T-helper 1 cell treated with Interleukin-12 subunit alpha and Interleukin-12 subunit beta and Interleukin-4 antibody, amounts not matched to agents 30 μg/mL and 1 μg/mL, for 36 hours (primary cell): ENCODE measurements at regions not wholly inside any gene's neighbourhood (a gene's known extent, or its start where the extent isn't known, plus 50 kb on each side); places are given as distances from the start of the nearest gene placed in this dataset.
A peak's percentile ranks its signal among the peaks of the same experiment; 100 is the strongest.
"Not testable (repeated sequence)": the region's sequence is repeated elsewhere in the genome, so short reads cannot be mapped to it uniquely, and the experiment has no call there.

Experiments
- H3K27ac Mint-ChIP-seq: one replicate; pipeline ENCODE4 v1.8.0; 2021; ENCODE audit warnings: mild to moderate bottlenecking, mixed read lengths
- H3K27me3 Mint-ChIP-seq: one replicate; pipeline ENCODE4 v1.8.0; 2021; ENCODE audit warnings: low read depth, mixed read lengths
- H3K36me3 Mint-ChIP-seq: one replicate; pipeline ENCODE4 v1.8.0; 2021; ENCODE audit warnings: low read depth, mixed read lengths
- H3K4me1 Mint-ChIP-seq: one replicate; pipeline ENCODE4 v1.8.0; 2021; ENCODE audit warnings: low read depth, mixed read lengths
- H3K4me3 Mint-ChIP-seq: one replicate; pipeline ENCODE4 v1.8.0; 2021; ENCODE audit warnings: mild to moderate bottlenecking, moderate library complexity, mixed read lengths
- H3K9me3 Mint-ChIP-seq: one replicate; pipeline ENCODE4 v1.8.0; 2021; ENCODE audit warnings: mixed read lengths

DNA sequence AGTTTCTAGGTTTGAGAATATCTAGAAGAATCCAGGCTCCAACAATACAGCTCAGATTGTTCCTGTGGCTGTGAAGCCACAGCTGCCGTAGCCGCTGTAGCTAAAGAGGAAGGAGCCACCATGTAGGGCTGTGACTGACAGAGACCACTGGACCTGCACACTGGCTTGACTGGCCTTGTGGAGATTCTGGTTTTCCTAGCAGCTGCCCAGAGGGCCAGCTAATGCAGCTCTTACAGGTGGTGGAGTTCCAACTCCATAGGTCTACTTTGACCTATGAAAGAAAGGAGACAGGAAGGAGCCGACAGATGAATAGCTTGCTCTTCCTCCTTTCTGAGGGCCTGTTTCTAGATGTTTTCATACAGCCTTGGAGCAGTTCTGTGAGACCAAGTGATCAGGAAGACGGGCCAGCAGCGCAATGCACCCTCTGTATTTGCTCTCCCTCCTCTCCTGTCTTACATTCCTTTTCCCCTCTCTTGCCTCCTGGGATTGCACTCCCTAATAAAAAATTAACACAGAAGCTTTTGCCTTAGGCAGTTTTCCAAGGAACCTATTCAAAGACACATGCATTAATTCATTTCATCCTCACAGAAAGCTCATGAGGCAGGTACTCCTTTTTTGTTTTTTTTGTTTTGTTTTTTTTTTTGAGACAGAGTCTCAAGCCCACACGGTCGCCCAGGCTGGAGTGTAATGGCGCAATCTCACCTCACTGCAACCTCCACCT lies 51.8 kb upstream of the MYB start:
- H3K4me1 Mint-ChIP-seq, result peaks cover 44% of the 10 kb centered on the region
- H3K27ac Mint-ChIP-seq, result peak overlapping the region; percentile 98
- H3K36me3 Mint-ChIP-seq, result peaks cover 11% of the 10 kb centered on the region
- no peak overlapping the region for H3K4me3 Mint-ChIP-seq
- H3K27me3 Mint-ChIP-seq, result no peaks in the 10 kb centered on the region
- peaks cover 9% of the 10 kb centered on the region for H3K9me3 Mint-ChIP-seq

GRCh38 chr6:135128268-135128914 lies 52.7 kb upstream of the MYB start:
- H3K36me3 Mint-ChIP-seq, result peaks cover 9% of the 10 kb centered on the region
- H3K27ac Mint-ChIP-seq, result peak overlapping the region; percentile 98
- H3K4me1 Mint-ChIP-seq, result peaks cover 40% of the 10 kb centered on the region
- H3K27me3 Mint-ChIP-seq, result no peaks in the 10 kb centered on the region
- peaks cover 9% of the 10 kb centered on the region for H3K9me3 Mint-ChIP-seq
- H3K4me3 Mint-ChIP-seq, result peak overlapping the region; percentile 67

DNA sequence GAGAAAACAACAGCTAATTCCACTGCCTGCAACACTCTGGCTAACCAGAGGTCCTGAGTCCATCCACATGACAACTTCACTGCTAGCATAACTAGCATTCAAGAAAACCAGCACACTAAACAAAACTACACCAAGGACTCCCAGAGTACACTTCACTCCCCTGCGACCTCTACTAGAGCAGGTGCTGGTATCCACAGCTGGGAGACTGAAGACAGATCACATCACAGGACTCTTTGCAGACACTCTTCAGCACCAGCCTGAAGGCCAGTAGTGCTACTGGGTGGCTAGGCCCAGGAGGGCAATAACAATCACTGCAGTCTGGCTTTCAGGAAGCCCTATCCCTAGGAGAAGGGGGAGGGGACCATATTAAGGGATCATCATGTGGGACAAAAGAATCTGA lies 54.4 kb upstream of the MYB start:
- Mint-ChIP-seq H3K4me3 (no peak overlapping the region), H3K27ac (peak overlapping the region; percentile 2), H3K27me3 (no peaks in the 10 kb centered on the region), H3K36me3 (peaks cover 9% of the 10 kb centered on the region), H3K9me3 (peaks cover 9% of the 10 kb centered on the region), H3K4me1 (peaks cover 34% of the 10 kb centered on the region)

- Mint-ChIP-seq H3K27me3 (no peaks in the 10 kb centered on the region), H3K9me3 (peaks cover 9% of the 10 kb centered on the region), H3K4me1 (peaks cover 39% of the 10 kb centered on the region), H3K36me3 (peaks cover 9% of the 10 kb centered on the region), H3K4me3 (no peak overlapping the region), H3K27ac (no peak overlapping the region)
Observed at GRCh38 chr6:135126034-135126433, 55.1 kb upstream of the MYB start.

GRCh38 chr6:135121434-135121833 lies 59.7 kb upstream of the MYB start:
- Mint-ChIP-seq H3K36me3 (peaks cover 8% of the 10 kb centered on the region), H3K4me1 (peaks cover 36% of the 10 kb centered on the region), H3K9me3 (peaks cover 5% of the 10 kb centered on the region), H3K27ac (peak overlapping the region; percentile 33), H3K27me3 (no peaks in the 10 kb centered on the region), H3K4me3 (no peak overlapping the region)

GRCh38 chr6:135118134-135118730 lies 62.9 kb upstream of the MYB start:
- H3K27ac Mint-ChIP-seq, result peak overlapping the region; percentile 94
- H3K9me3 Mint-ChIP-seq, result peaks cover under 1% of the 10 kb centered on the region
- peaks cover 64% of the 10 kb centered on the region for H3K4me1 Mint-ChIP-seq
- H3K27me3 Mint-ChIP-seq, result no peaks in the 10 kb centered on the region
- peak overlapping the region; percentile 16 for H3K4me3 Mint-ChIP-seq
- H3K36me3 Mint-ChIP-seq, result peaks cover 5% of the 10 kb centered on the region

- Mint-ChIP-seq H3K9me3 (peaks cover 7% of the 10 kb centered on the region), H3K4me3 (peak overlapping the region; percentile 66), H3K4me1 (peaks cover 71% of the 10 kb centered on the region), H3K36me3 (peaks cover 13% of the 10 kb centered on the region), H3K27ac (peak overlapping the region; percentile 94), H3K27me3 (no peaks in the 10 kb centered on the region)
Observed at GRCh38 chr6:135117413-135117968, 62.9 kb upstream of the HBS1L start.

DNA sequence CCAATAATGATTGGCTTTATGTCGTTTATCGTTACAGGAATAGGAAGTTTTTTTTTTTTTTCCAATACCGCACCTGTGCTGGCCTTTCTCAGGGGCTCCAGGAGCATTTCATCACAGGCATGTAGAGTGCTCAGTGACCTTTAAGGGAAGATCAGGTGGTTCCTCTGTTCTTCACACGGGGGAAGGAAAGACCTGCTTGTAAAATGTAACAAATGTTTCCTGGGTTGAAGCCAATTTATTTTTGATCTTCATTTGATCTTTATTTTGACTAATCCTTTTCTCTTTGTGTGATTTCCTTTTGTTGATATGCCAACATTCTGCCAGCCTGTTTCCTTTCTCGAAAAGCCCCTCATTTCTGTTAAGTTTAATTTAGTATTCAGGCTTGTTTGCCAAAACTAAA lies 61.9 kb upstream of the HBS1L start:
- Mint-ChIP-seq H3K27me3 (no peaks in the 10 kb centered on the region), H3K36me3 (peaks cover 16% of the 10 kb centered on the region), H3K9me3 (peaks cover 11% of the 10 kb centered on the region), H3K4me1 (peaks cover 71% of the 10 kb centered on the region), H3K4me3 (peak overlapping the region; percentile 66), H3K27ac (peak overlapping the region; percentile 94)

DNA sequence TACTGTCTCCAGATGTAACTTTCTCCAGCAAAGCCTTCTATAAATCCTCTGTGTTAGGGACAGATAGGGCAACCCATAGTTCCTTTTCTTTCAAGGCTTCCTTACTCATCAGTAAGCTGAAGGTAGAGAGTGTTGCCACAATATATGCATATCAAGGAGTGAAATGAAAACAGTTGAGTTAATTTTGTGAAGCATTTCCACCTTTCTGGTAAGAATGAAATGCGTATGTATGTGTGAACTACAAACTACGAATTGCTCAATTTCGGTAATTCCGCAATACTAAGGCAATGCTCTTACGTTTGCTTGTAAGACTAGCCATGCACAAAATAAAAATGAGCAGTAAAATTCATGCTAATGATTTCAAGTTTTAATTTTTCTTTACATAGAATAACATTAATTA lies 61.2 kb upstream of the HBS1L start:
- peaks cover 17% of the 10 kb centered on the region for H3K36me3 Mint-ChIP-seq
- peak overlapping the region; percentile 55 for H3K4me3 Mint-ChIP-seq
- H3K4me1 Mint-ChIP-seq, result peaks cover 70% of the 10 kb centered on the region
- peak overlapping the region; percentile 94 for H3K27ac Mint-ChIP-seq
- no peaks in the 10 kb centered on the region for H3K27me3 Mint-ChIP-seq
- peaks cover 15% of the 10 kb centered on the region for H3K9me3 Mint-ChIP-seq

GRCh38 chr6:135115411-135115810 lies 60.8 kb upstream of the HBS1L start:
- no peaks in the 10 kb centered on the region for H3K27me3 Mint-ChIP-seq
- H3K4me1 Mint-ChIP-seq, result peaks cover 67% of the 10 kb centered on the region
- H3K36me3 Mint-ChIP-seq, result peaks cover 15% of the 10 kb centered on the region
- peak overlapping the region; percentile 94 for H3K27ac Mint-ChIP-seq
- peak overlapping the region; percentile 55 for H3K4me3 Mint-ChIP-seq
- peaks cover 15% of the 10 kb centered on the region for H3K9me3 Mint-ChIP-seq

DNA sequence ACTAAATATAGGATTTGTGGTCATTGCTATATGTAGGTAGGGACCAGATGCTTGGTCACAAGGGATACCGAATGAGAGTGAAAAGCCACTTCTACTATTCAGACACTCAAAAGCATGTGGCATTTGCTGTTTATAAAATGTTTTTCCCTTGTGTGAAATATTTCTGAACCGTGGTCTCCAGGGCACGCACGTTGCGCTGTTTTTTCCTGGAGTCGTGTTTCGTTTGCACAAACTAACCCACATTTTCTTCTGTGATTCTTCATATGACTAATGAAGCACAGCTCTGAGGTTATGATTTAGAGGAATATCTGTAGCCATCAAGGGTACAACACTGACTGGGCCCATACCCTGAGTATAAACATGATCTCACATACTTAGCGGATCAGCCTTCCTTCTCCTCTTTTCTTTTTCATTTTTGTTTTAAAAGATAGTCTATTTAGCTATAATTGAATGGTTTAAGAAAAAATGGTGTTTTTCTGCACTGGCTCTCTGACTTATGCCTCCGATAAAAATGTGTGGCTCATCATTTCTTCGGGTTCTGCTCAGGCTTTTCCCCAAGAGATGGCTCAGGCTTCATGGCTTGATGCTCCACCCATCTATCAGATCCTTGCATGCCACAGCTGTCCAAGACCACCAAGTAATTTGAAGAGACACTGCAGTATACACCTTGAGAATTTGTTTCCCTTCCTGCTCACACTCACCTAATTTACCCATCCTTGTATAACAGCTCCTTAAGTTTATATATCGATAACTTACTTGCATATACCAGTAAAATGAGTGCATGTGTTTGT lies 59.9 kb upstream of the HBS1L start:
- H3K4me1 Mint-ChIP-seq, result peaks cover 71% of the 10 kb centered on the region
- peak overlapping the region; percentile 63 for H3K4me3 Mint-ChIP-seq
- peak overlapping the region; percentile 94 for H3K27ac Mint-ChIP-seq
- peaks cover 15% of the 10 kb centered on the region for H3K36me3 Mint-ChIP-seq
- H3K27me3 Mint-ChIP-seq, result no peaks in the 10 kb centered on the region
- peaks cover 15% of the 10 kb centered on the region for H3K9me3 Mint-ChIP-seq

DNA sequence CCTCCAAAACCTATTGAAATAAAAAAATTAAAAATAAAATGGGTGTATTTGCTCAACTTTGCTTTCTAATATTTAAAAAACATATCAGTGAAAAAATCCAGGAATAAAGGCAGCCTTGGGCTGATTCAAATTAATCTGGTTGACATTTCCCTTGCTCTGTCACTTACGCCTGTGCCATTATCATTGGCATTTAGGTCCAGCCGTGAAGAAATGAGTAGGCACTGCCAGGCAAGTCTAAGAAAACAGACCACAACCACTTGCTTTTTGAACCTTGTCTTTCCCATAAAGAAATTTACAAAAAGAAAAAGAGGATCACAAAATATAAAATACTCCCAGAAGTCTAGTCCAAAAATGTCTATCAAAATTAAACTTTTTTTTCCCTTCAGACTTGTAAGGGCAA lies 59.2 kb upstream of the HBS1L start:
- H3K27ac Mint-ChIP-seq, result peak overlapping the region; percentile 94

DNA sequence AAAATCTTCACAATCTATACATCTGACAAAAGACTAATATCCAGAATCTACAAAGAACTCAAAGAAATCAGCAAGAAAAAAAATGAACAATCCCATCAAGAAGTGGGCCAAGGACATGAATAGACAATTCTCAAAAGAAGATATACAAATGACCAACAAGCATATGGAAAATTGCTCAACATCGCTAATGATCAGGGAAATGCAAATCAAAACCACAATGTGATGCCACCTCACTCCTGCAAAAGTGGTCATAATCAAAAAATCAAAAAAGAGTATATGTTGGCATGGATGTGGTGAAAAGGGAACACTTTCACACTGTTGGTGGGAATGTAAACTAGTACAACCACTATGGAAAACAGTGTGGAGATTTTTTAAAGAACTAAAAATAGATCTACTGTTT lies 58.3 kb upstream of the HBS1L start:
- peaks cover 15% of the 10 kb centered on the region for H3K9me3 Mint-ChIP-seq
- H3K27ac Mint-ChIP-seq, result peak overlapping the region; percentile 66
- peak overlapping the region; percentile 50 for H3K4me3 Mint-ChIP-seq
- H3K4me1 Mint-ChIP-seq, result peaks cover 62% of the 10 kb centered on the region
- peaks cover 15% of the 10 kb centered on the region for H3K36me3 Mint-ChIP-seq
- not testable (repeated sequence) for H3K27me3 Mint-ChIP-seq

More for the DNA sequence above, 59.2 kb upstream of the HBS1L start:
- H3K27me3 Mint-ChIP-seq, result no peaks in the 10 kb centered on the region
- H3K36me3 Mint-ChIP-seq, result peaks cover 15% of the 10 kb centered on the region
- peak overlapping the region; percentile 63 for H3K4me3 Mint-ChIP-seq
- H3K9me3 Mint-ChIP-seq, result peaks cover 15% of the 10 kb centered on the region
- H3K4me1 Mint-ChIP-seq, result peaks cover 71% of the 10 kb centered on the region

- Mint-ChIP-seq H3K4me1 (peaks cover 41% of the 10 kb centered on the region), H3K9me3 (peaks cover 35% of the 10 kb centered on the region), H3K36me3 (peaks cover 23% of the 10 kb centered on the region)
- H3K4me3 Mint-ChIP-seq, H3K27ac Mint-ChIP-seq, H3K27me3 Mint-ChIP-seq: not testable (repeated sequence)
Observed at GRCh38 chr6:135110261-135110781, 55.7 kb upstream of the HBS1L start.
